HG02885 (cell line): ENCODE measurements at regions not wholly inside any gene's neighbourhood (a gene's known extent, or its start where the extent isn't known, plus 50 kb on each side); places are given as distances from the start of the nearest gene placed in this dataset.

Experiments used
- ATAC-seq: cut with Tn5 transposase; IDR thresholded peaks from one replicate; pipeline ENCODE4 v1.9.1; 2021; ENCODE audit warnings: mild to moderate bottlenecking; ENCODE audit not compliant: unreplicated experiment, poor library complexity

DNA sequence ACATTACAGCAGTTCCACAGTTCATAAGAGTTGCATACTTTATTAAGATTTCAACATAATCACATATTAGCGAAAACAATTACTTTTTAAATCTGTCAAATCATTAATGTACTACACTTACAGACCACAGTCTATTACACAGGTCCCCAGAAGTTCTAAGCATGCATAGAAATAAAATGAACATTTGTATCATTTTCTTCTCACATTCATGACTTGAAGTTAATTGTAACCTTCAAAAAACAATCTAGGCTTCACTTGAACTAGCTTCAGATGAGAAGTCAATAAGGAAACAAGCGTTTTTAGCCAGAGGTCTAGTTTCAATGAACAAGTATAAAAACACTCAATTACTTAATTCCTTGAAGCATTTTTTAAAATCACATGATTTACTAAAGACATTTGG is 238.3 kb downstream of the HACE1 start:
- ATAC-seq, result no peak

DNA sequence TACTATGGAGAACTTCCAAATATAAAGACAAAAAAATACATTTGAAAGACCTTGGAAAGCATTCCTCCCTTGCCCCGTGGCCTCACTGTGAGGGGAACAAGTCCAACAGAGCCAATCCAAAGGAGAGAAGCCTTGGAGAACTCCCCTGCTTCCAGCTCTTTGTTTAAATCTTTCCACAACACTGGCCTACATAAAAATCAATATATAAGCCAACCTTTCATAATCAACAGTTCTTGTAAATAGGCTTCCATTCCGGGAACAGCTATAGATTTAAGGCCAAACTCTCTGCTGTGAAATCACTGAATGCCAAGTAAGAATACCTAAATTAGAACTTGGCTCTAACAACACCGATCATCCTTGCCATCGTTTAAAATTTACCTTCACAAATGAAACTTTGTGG is 242.1 kb downstream of the HACE1 start:
- ATAC-seq, result no peak

DNA sequence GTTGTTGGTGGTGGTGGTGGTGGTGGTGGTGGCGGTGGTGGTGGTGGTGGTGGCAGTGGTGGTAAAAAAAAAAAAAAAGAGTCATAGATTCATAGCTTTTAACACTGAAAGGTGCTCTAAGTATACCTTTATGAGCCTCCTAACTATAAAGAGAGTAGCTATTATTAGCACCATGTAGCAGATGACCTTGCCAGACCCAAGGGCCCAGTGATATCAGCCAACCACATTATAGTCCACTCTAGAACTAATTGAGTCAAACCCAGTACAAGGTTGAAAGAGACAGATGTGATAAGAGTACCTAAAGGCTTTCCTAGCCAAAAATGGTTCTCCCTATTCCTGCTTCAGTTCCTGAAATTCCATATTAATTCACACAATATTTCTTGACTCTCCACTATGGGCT is 245.3 kb downstream of the HACE1 start:
- no peak for ATAC-seq

DNA sequence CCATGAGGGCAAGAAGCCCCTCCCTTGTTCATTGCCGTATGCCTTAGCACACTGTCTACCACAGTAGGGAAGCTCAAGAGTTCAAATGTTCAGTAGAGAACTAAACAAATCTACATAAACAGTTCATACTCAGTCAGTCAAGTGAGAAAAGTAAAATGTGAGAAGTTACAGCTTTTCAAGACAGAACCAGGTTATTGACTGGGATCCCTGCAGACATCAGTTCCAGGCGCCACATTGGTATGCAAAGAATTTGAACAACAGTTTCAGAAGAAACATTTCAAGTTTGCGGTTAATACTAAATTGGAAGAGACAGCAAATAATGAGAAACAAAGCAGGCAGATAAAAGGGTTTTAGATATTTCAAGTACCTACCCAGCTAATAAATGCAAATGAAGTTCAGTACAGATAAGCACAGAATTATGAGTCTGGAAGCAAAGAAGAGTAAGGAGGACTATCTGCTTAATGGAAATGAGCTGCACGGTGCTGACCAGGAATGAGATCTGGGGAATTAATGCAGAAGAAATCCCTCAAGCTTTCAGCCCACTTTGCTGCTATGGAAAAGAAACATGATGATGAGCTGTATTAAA is 246.2 kb downstream of the HACE1 start:
- no peak for ATAC-seq

DNA sequence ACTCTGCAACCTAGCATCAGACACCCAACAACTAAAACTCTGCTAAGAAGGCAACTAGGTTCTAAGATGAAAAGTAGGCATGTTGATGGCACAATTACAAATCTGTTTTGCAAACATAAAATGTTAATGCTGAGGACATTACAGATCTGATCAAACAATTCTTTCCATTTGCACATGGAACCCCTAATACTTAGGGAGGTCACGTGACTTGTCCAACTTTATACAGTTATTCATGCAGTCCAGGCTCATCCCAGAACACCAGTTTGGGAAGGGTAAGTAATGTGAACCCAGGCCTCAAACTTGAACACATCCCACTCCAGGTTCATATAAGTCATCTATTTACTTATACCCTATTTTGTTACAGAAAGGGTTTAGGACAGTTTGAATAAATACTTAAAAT is 247.2 kb downstream of the HACE1 start:
- no peak for ATAC-seq

DNA sequence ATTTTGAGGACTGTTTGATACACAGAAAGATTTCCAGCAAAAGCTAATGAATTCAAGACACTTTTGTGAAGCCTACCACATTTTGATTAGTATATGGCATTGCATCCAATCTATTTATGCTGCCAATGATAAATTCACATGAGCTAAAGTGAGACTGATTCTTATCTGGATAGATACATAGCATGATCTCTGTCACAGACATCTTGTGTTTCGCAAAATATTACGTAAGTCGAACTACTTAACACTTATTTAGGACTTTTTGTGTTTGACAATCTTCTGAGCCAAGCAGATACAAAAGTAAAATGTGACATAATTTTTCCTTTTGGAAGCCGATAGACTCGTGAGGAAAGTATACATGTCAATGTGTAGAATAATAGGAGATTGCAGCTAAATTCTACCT is 251.6 kb downstream of the HACE1 start:
- ATAC-seq, result no peak

DNA sequence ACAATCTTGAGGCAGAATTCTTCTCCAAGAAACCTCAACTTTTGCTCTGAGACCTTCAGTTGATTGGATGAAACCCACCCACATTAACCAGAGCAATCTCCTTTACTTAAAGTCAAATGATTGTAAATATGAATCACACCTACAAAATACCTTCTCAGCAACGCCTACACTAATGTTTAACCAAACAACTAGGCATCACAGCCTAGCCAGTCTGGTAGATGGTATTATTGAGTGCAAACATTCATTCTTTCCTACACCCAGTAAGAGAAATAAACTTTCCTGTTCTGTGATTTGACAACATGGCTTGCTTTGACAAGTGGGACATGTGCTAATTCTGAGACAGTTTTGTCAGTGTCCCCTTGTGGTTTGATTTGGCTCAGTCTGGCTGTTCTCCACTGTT is 252.2 kb downstream of the HACE1 start:
- no peak for ATAC-seq

DNA sequence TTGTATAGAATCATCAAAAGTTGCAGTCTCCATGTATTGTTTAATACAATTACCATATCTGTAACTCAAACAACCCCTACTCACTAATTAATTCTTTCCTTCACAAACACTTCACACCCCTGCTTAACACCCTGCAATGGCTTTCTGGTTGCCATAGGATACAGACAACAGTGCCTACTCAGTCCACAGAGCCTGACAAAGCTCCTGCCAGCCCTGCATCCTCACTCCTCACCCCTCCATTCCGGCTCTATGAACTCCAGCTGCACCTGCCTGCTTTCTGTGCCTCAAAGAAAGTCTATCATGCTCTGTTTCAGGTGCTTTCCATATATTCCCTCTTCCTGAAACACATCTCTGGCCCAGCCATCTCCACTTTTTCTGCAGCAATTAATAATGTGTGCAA is 253.4 kb downstream of the HACE1 start:
- ATAC-seq, result no peak

DNA sequence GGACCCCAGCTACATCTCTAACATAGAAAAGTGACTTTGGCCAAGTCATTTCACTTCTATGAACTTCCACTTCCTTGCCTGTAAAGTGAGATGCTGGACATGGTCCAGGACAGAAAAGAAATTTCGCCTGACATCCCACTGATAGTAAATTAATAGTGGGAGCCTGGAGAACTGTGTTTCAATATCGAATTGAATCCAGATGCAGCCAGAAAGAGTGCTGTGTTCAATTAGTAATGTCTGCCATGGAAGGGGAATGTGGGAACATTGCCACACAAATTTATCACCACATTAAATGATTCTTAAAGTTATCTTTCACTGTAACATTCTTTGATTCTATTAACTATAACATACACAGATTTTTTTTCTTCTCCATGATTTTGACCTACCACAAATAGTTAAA is 255.0 kb downstream of the HACE1 start:
- ATAC-seq, result no peak

DNA sequence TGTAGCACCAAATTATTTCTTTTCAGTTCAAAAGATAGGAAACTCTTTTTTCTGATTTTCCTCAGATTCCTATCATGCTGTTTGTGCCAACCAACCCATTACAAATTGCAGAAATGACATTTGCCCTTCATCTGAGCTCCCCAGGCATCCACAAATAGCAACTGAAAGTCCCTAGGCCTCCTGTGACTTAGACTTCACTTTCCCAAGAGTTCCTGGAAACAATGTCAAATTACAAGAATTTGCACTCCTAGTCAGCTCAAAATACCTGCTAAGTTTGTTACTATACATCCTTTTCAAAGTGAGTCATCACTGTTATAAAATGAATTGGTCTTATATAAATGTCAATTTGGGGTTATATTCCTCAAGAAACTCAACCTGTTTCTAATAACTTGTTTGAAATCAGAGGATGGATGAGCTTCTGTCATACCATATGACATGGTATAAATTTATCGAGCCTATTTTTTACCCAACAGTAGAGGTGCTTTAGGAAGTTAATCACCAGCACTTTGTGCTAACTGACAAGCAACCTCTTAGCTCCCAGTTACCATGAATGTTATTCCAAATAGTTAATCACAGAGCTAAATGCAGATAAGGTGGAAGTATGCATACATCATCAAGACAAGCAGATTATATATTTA is 256.5 kb downstream of the HACE1 start:
- no peak for ATAC-seq

DNA sequence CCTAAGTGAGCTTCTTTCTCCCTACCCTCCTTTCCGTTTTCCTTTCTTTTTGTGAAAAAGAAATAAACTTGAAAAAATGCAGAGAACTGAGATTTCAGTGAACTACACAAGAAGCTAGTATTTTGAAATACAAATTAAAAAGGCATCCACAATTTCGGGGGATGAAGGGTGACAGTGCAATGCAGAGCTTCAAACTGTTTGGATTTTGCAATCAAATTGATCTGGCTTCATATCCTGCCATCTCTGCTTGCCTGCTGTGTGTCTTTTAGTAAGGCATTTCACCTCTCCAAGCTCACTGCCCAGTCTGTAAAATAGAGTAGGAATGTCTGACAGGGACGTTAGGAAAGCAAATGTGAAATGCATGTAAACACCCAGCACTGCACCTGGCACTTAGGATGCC is 258.0 kb downstream of the HACE1 start:
- ATAC-seq, result no peak

DNA sequence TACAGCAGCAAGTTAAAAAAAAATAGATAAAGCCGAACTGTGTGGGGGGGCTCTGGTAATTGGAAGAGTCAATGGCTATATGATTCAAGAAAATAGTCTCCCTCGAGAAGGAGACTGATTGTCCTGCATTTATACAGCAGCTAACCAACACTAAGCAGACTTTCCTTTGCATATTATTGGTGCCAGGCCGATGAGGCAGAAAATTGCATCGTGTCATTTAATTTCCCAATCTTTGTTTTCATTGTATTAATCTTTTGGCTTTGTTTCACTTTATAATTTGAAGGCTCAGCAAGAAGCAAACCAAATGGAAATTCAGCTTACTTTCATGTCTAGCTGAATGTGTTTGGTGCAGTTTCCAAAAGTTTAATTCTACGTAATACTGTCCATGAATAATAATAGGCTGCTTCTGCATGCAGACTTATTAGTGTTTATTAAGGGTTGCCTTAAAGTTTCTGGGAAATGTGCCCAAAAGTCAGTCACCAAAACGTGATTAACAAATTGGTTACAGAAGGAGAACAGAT is 258.5 kb downstream of the HACE1 start:
- ATAC-seq, result no peak

DNA sequence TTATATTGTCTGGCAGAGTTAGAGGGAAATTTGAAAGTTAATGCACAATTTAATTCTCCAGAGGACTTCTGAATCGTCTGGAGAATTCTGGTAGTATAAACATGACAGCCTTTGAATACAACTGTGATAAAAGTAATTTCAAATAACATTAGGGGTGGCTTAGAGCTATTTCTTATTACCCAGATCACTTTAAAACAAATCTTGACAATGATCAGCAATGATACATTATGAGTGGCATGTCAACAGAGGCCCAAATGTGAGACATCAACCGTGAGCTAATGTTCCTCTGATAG is 259.1 kb downstream of the HACE1 start:
- no peak for ATAC-seq

DNA sequence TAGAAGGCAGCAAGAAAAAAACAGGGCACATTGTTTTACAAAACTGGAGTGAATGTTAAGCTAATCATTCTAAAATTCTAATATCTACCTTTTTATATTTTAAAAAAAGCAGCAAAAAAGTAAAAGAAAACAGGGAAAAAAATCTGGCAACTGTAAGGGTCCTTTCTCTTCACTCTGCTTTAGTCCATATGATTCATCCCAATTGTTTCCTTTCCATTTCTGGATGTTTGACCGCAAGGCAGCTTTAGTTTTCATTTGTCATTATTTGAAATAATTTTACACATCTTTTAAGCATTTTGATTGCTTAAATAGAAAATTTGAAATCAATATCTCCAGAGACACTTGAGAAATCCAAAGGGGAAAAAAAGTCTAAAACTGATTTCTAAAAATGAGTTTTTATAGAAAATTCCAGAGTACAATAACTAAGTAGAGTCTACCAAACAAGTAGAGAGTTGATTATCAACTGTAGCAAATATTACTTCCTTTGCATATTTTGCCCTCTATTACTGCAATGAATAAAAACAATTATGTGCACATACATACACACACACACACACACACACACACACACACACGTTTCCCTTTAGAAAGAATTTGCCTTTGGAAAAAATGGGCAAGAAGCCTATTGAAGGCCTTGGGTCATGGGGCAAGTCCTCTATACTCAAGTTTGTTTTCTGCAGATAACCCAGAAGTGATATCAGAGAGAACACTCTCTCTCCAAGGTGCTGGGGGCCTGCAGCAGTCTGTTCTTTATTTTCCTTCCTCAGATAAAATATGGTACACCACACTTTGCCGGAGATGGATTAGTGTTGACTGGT is 259.7 kb downstream of the HACE1 start:
- ATAC-seq, result no peak

DNA sequence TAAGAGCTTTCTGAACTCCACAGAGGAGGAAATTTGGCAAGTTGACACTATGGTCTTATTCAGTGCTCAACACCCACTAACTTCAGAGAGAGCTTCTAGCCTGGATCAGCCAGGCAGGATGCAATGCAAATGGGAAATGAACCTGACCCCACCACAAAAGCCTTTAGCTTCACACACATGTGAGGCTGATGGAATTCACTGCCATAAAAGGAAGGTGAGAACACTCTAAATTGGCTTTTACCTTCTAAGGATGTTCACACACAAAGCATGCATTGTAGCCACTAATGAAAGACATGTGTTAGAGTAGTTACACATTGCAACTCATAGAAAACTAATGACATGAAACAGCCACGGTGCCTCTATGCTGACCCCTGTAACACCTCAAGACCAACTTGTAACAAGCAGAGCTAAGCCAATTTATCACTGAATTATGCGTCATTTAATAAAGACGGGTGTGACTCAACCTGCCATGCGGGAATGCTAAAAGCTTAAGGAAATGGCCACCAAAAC is 262.1 kb downstream of the HACE1 start:
- no peak for ATAC-seq

DNA sequence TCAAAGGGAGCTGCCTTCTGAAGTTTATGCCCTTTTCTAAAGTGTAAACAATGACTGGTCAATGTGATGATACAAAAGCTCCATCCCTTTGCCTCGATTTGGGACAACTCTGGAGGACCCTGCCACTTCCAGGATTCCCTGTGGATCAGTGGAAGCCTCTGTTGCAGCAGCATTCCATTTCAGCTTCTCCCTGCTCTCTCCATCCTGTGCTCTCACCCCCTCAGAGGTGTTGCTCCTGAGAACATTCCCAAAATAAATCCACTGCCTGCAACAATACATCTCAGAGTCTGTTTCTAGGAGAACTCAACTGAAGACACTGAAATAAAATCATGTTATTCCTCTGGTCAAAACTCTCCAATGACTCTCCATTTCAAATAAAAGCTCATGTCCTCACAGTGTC is 263.6 kb downstream of the HACE1 start:
- no peak for ATAC-seq

DNA sequence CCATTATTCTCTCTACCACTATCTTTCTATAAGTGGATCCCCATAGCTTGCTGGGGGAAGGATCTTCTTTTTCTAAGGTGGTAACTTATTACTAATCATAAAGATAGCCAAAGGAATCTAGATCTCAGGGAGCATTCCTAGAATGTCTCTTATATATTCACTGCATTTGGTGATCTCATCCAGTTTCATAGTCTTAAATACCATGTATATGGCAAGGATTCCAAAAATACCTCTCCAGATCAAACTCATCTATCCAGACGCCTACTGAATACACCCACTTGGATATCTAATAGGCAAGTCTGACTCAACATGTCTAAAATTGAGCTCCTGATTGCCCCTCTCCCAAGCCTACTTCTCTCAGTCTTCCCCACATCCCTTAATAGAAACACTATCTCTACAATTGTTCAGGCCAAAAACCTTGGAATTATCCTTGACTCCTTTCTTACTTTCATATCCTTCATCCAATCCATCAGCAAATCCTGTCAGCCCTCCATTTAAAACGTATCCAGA is 264.4 kb downstream of the HACE1 start:
- no peak for ATAC-seq

DNA sequence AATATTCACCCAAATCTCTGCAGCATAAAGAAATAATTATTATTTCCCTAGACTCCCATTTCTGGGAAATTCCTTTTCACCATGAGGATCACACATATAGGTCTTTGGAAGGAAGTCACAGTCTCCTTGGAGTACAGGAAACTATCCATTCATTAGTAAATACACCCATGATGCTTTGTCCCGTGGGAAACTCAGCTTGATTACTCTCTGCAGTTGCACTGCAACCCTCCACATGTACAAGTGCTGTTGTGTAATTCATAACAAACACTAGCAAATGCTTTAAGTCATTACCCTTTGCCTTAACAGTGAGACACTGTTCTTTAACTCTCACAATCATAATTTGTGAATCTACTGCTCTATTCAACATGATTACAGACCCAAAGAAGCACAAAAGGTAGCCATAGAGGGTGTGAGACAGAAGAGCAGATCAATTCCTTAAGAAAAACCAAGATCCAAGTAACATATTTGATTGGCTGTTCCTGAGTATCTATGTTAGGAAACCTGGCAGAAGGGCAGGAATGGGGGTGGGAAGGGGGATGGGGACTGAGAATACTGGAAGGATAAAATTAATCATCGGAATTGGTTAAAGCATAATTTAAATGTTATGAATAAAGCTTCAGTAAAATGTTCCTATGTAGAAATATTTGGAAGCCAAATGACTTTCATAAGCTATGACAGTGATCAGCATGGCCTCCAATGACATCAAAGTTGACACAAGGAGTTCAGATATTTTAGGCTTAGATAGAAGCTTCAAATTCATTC is 268.0 kb downstream of the HACE1 start:
- ATAC-seq, result no peak

DNA sequence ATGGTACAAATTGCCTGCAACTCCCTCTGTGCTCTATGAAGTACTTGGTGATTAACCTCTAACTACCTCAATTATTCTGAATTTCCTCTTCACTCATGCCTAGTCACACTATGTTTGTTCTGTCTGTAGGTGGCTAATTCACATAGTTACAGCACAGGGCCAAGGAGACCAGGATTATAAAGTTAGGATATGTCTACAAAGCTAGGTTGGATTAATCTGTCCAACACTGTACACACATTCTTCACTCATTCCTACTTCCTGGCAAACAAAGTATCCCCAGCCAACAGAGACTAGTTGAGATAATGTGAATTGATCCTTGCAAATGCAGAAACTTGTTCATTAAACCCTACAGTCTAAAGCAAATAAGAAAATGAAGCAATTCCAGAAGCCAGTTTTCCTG is 269.8 kb downstream of the HACE1 start:
- ATAC-seq, result no peak

DNA sequence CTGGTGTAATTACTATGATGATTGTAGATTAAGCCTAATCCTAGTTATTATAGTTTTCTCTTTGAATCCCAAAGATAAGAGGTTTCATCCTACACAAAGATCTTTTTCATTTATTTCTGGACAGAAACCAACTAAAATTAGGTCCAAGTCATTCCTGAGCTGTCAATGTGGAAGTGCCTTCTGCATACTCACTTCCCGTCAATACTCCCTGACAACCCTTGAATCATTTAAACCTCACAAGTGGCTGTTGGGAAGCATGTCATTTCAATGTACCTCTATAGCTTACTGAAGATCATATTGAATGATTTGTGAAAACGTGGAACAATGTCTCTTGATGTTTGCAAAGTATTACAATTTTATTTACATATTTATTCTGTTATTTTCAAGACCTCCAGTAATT is 274.1 kb downstream of the HACE1 start:
- no peak for ATAC-seq

DNA sequence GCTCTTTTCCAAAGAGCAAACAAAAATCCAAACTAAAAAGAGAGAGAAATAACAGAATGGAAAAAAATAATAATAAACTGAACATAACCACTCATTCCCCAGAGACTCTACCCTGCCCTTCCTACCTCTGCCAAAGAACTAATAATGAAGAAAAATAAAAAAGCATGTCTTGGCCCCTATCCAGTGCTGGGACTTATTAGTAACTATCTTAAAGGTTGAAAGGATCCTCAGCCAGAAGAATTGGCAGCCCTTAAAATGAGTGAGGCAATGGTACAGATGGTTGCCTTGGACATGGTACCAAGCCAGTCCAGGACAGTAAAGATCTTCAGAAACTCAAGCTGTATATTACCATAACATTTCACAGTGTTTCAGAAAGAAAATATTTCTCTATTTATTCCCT is 279.3 kb downstream of the HACE1 start:
- no peak for ATAC-seq
